ENCODE measurements at regions not wholly inside any gene's neighbourhood (a gene's known extent, or its start where the extent isn't known, plus 50 kb on each side); places are given as distances from the start of the nearest gene placed in this dataset.

GRCh38 chr2:120471166-120471565, 125.2 kb downstream of the INHBB start (continued):
- TF ChIP-seq MGA (IDR thresholded peaks at IDR 0.05) (no peak), ETV6 (IDR thresholded peaks at IDR 0.05; ENCODE audit: borderline replicate concordance in 1 of 2, low read depth in 2 of 2, low read length in 1 of 2) (no peak), ETV6 (CRISPR knock-in tag; IDR thresholded peaks at IDR 0.05; ENCODE audit: borderline replicate concordance) (no peak), HES1 (IDR thresholded peaks at IDR 0.05; ENCODE audit: low read depth) (no peak), CC2D1A (IDR thresholded peaks at IDR 0.05) (no peak), ELK3 (CRISPR knock-in tag; IDR thresholded peaks at IDR 0.05) (no peak), PHB2 (IDR thresholded peaks at IDR 0.05; ENCODE audit: low read depth) (no peak), ZEB2 (IDR thresholded peaks at IDR 0.05) (no peak), GABPB1 (CRISPR knock-in tag; IDR thresholded peaks at IDR 0.05) (no peak)
- TF ChIP-seq, protein P1, sequence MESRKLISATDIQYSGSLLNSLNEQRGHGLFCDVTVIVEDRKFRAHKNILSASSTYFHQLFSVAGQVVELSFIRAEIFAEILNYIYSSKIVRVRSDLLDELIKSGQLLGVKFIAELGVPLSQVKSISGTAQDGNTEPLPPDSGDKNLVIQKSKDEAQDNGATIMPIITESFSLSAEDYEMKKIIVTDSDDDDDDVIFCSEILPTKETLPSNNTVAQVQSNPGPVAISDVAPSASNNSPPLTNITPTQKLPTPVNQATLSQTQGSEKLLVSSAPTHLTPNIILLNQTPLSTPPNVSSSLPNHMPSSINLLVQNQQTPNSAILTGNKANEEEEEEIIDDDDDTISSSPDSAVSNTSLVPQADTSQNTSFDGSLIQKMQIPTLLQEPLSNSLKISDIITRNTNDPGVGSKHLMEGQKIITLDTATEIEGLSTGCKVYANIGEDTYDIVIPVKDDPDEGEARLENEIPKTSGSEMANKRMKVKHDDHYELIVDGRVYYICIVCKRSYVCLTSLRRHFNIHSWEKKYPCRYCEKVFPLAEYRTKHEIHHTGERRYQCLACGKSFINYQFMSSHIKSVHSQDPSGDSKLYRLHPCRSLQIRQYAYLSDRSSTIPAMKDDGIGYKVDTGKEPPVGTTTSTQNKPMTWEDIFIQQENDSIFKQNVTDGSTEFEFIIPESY (CRISPR knock-in tag; IDR thresholded peaks at IDR 0.05) = no peak
- TF ChIP-seq, protein P2, sequence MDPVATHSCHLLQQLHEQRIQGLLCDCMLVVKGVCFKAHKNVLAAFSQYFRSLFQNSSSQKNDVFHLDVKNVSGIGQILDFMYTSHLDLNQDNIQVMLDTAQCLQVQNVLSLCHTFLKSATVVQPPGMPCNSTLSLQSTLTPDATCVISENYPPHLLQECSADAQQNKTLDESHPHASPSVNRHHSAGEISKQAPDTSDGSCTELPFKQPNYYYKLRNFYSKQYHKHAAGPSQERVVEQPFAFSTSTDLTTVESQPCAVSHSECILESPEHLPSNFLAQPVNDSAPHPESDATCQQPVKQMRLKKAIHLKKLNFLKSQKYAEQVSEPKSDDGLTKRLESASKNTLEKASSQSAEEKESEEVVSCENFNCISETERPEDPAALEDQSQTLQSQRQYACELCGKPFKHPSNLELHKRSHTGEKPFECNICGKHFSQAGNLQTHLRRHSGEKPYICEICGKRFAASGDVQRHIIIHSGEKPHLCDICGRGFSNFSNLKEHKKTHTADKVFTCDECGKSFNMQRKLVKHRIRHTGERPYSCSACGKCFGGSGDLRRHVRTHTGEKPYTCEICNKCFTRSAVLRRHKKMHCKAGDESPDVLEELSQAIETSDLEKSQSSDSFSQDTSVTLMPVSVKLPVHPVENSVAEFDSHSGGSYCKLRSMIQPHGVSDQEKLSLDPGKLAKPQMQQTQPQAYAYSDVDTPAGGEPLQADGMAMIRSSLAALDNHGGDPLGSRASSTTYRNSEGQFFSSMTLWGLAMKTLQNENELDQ (CRISPR knock-in tag; IDR thresholded peaks at IDR 0.05; ENCODE audit: borderline replicate concordance) = no peak
